HG02610 (cell line): ENCODE measurements at regions not wholly inside any gene's neighbourhood (a gene's known extent, or its start where the extent isn't known, plus 50 kb on each side); places are given as distances from the start of the nearest gene placed in this dataset.
"Not testable (repeated sequence)": the region's sequence is repeated elsewhere in the genome, so short reads cannot be mapped to it uniquely, and the experiment has no call there.

ENCODE experiments used
- ATAC-seq: cut with Tn5 transposase; IDR thresholded peaks from one replicate; pipeline ENCODE4 v1.9.1; 2021; ENCODE audit warnings: mild to moderate bottlenecking, moderate library complexity; ENCODE audit not compliant: unreplicated experiment

- no peak for ATAC-seq
Observed at GRCh38 chr2:5549771-5550170, 142.4 kb upstream of the SOX11 start.

- no peak for ATAC-seq
Observed at GRCh38 chr2:5555636-5556035, 136.5 kb upstream of the SOX11 start.

- ATAC-seq: no peak
Observed at GRCh38 chr2:5561006-5561405, 131.2 kb upstream of the SOX11 start.

GRCh38 chr2:5562426-5562825 lies 129.8 kb upstream of the SOX11 start:
- ATAC-seq: no peak

GRCh38 chr2:5562865-5563264 lies 129.3 kb upstream of the SOX11 start:
- ATAC-seq: no peak

GRCh38 chr2:5563411-5563810 lies 128.8 kb upstream of the SOX11 start:
- ATAC-seq: no peak

GRCh38 chr2:5569256-5569655 lies 122.9 kb upstream of the SOX11 start:
- ATAC-seq: no peak

- ATAC-seq: no peak
Observed at GRCh38 chr2:5576015-5576414, 116.2 kb upstream of the SOX11 start.

- no peak for ATAC-seq
Observed at GRCh38 chr2:5587766-5588165, 104.4 kb upstream of the SOX11 start.

- no peak for ATAC-seq
Observed at GRCh38 chr2:5588601-5589000, 103.6 kb upstream of the SOX11 start.

- ATAC-seq: no peak
Observed at GRCh38 chr2:5589183-5589582, 103.0 kb upstream of the SOX11 start.

GRCh38 chr2:5590886-5591285 lies 101.3 kb upstream of the SOX11 start:
- ATAC-seq: no peak

- ATAC-seq: no peak
Observed at GRCh38 chr2:5592916-5593315, 99.3 kb upstream of the SOX11 start.

GRCh38 chr2:5594249-5594695 lies 97.9 kb upstream of the SOX11 start:
- no peak for ATAC-seq

GRCh38 chr2:5596868-5597267 lies 95.3 kb upstream of the SOX11 start:
- ATAC-seq: no peak

GRCh38 chr2:5598156-5598555 lies 94.0 kb upstream of the SOX11 start:
- ATAC-seq: no peak

GRCh38 chr2:5609201-5609600 lies 83.0 kb upstream of the SOX11 start:
- ATAC-seq: no peak

- ATAC-seq: no peak
Observed at GRCh38 chr2:5612666-5613065, 79.5 kb upstream of the SOX11 start.

- ATAC-seq: no peak
Observed at GRCh38 chr2:5616019-5616418, 76.2 kb upstream of the SOX11 start.

GRCh38 chr2:5617358-5617757 lies 74.8 kb upstream of the SOX11 start:
- ATAC-seq: no peak

GRCh38 chr2:5617796-5618195 lies 74.4 kb upstream of the SOX11 start:
- ATAC-seq: no peak

GRCh38 chr2:5618271-5618670 lies 73.9 kb upstream of the SOX11 start:
- ATAC-seq: no peak

- ATAC-seq: not testable (repeated sequence)
Observed at GRCh38 chr2:5625556-5626065, 66.6 kb upstream of the SOX11 start.

- not testable (repeated sequence) for ATAC-seq
Observed at GRCh38 chr2:5628484-5628883, 63.7 kb upstream of the SOX11 start.
